ENCODE measurements at regions not wholly inside any gene's neighbourhood (a gene's known extent, or its start where the extent isn't known, plus 50 kb on each side); places are given as distances from the start of the nearest gene placed in this dataset.

DNA sequence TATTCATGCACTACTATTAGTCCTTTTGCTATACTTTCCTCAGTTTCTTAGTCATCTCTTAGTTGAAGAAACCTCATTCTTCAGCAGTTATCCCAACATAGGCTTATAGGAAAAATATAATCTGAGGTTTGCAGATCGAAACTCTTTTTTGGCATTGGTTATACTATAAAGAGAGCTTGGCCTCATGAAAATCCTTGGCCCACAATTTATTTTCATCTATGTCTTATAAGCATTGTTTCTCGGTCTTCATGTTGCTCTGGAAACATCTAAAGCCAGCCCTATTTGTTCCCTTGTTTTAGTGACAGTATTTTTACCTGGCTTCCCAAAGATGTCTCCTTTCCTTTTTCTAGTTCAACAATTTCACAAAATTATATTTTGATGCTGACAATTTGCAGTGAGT, 345.1 kb upstream of the PRKCQ start:
- Histone ChIP-seq H3K27ac (ENCODE audit: extremely low read depth, low read depth, low read length) (no peak overlapping the region), H3K4me3 (ENCODE audit: low read depth, low read length) (no peak overlapping the region), H3K36me3 (ENCODE audit: control insufficient read depth in 2 of 2, insufficient read depth in 1 of 2, low read length in 2 of 2) (no peaks in the 10 kb centered on the region), H3K9me3 (ENCODE audit: control insufficient read depth, insufficient read depth, low read depth, low read length) (no peaks in the 10 kb centered on the region), H3K4me1 (ENCODE audit: control insufficient read depth, insufficient read depth, low read length) (peaks cover 3% of the 10 kb centered on the region; the same call in 1 of the 2 replicates)
- TF ChIP-seq, protein P1, sequence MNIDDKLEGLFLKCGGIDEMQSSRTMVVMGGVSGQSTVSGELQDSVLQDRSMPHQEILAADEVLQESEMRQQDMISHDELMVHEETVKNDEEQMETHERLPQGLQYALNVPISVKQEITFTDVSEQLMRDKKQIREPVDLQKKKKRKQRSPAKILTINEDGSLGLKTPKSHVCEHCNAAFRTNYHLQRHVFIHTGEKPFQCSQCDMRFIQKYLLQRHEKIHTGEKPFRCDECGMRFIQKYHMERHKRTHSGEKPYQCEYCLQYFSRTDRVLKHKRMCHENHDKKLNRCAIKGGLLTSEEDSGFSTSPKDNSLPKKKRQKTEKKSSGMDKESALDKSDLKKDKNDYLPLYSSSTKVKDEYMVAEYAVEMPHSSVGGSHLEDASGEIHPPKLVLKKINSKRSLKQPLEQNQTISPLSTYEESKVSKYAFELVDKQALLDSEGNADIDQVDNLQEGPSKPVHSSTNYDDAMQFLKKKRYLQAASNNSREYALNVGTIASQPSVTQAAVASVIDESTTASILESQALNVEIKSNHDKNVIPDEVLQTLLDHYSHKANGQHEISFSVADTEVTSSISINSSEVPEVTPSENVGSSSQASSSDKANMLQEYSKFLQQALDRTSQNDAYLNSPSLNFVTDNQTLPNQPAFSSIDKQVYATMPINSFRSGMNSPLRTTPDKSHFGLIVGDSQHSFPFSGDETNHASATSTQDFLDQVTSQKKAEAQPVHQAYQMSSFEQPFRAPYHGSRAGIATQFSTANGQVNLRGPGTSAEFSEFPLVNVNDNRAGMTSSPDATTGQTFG (tag by site-specific recombination; IDR thresholded peaks at IDR 0.05; ENCODE audit: borderline replicate concordance) = no peak
- TF ChIP-seq, protein P2, sequence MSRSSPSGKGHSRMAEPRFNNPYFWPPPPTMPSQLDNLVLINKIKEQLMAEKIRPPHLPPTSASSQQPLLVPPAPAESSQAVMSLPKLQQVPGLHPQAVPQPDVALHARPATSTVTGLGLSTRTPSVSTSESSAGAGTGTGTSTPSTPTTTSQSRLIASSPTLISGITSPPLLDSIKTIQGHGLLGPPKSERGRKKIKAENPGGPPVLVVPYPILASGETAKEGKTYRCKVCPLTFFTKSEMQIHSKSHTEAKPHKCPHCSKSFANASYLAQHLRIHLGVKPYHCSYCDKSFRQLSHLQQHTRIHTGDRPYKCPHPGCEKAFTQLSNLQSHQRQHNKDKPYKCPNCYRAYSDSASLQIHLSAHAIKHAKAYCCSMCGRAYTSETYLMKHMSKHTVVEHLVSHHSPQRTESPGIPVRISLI (tag by site-specific recombination; IDR thresholded peaks at IDR 0.05) = no peak
- TF ChIP-seq SALL2 (tag by site-specific recombination; IDR thresholded peaks at IDR 0.05; ENCODE audit: borderline replicate concordance) (no peak), TRIM28 (IDR thresholded peaks at IDR 0.05; ENCODE audit: borderline replicate concordance, low read length) (no peak), ZNF792 (tag by site-specific recombination; IDR thresholded peaks at IDR 0.05) (no peak), ZNF521 (tag by site-specific recombination; IDR thresholded peaks at IDR 0.05) (no peak), ZNF211 (tag by site-specific recombination; IDR thresholded peaks at IDR 0.05; ENCODE audit: low read depth) (no peak), ZNF138 (tag by site-specific recombination; IDR thresholded peaks at IDR 0.05; ENCODE audit: borderline replicate concordance) (no peak)
- CTCF ChIA-PET = no interaction called here
- POLR2A ChIA-PET = no interaction called here

DNA sequence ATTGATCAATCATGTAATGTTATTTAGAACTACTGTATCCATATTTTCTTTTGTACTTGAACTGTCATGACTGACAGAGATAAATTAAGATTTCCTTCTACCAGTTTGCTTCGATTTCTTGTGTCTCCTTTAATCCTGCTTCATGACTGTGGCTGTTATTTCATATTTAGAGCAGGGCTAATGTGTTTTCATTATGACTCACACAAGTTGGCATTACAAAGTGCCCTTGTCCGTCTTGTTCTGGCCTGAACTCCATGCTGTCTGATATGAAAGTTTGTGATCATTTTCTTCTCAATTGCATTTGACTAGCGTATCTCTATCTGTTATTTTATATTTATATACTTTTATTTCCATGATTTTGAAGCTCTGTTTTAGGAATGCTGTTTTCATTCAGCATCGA, 344.1 kb upstream of the PRKCQ start:
- ChIA-PET CTCF (interaction anchor here (0.6 kb wide), 1 partner anchor 52 kb away, joined by 3 read pairs; no protein-coding TSS in a partner anchor), POLR2A (interaction anchor here (0.6 kb wide), 1 partner anchor 489 kb away, joined by 3 read pairs; no protein-coding TSS in a partner anchor)
- H3K36me3 ChIP-seq (ENCODE audit: control insufficient read depth in 2 of 2, insufficient read depth in 1 of 2, low read length in 2 of 2) = no peaks in the 10 kb centered on the region
- no peak overlapping the region for H3K27ac ChIP-seq (ENCODE audit: extremely low read depth, low read depth, low read length)
- H3K4me1 ChIP-seq (ENCODE audit: control insufficient read depth, insufficient read depth, low read length) = peaks cover 3% of the 10 kb centered on the region; the same call in 1 of the 2 replicates
- H3K9me3 ChIP-seq (ENCODE audit: control insufficient read depth, insufficient read depth, low read depth, low read length) = no peaks in the 10 kb centered on the region
- H3K4me3 ChIP-seq (ENCODE audit: low read depth, low read length) = no peak overlapping the region
- TF ChIP-seq ZNF16 (tag by site-specific recombination; IDR thresholded peaks at IDR 0.05; ENCODE audit: low read depth) (no peak), MYNN (tag by site-specific recombination; IDR thresholded peaks at IDR 0.05; ENCODE audit: borderline replicate concordance) (no peak), ZNF777 (tag by site-specific recombination; IDR thresholded peaks at IDR 0.05; ENCODE audit: borderline replicate concordance) (no peak), ZNF629 (tag by site-specific recombination; IDR thresholded peaks at IDR 0.05) (peak; percentile 42; the same call in 1 of the 2 replicates), GLIS2 (tag by site-specific recombination; IDR thresholded peaks at IDR 0.05) (no peak), ZNF560 (tag by site-specific recombination; IDR thresholded peaks at IDR 0.05; ENCODE audit: borderline replicate concordance) (no peak), ZNF433 (tag by site-specific recombination; IDR thresholded peaks at IDR 0.05; ENCODE audit: low read depth) (no peak), ZNF670 (tag by site-specific recombination; IDR thresholded peaks at IDR 0.05; ENCODE audit: low read depth) (no peak), ZNF530 (tag by site-specific recombination; IDR thresholded peaks at IDR 0.05; ENCODE audit: low read depth) (no peak), ZEB2 (tag by site-specific recombination; IDR thresholded peaks at IDR 0.05) (peak; percentile 55; the same call in 1 of the 2 replicates), TRIM28 (IDR thresholded peaks at IDR 0.05; ENCODE audit: borderline replicate concordance, low read length) (no peak), ZNF2 (tag by site-specific recombination; IDR thresholded peaks at IDR 0.05) (no peak), ZNF561 (tag by site-specific recombination; IDR thresholded peaks at IDR 0.05; ENCODE audit: borderline replicate concordance) (no peak), ZNF184 (tag by site-specific recombination; IDR thresholded peaks at IDR 0.05) (no peak), ZNF571 (tag by site-specific recombination; IDR thresholded peaks at IDR 0.05) (no peak), ZNF600 (tag by site-specific recombination; IDR thresholded peaks at IDR 0.05) (peak; percentile 93), ZNF335 (tag by site-specific recombination; conservative IDR thresholded peaks at IDR 0.05) (peak; percentile 45), YY2 (tag by site-specific recombination; IDR thresholded peaks at IDR 0.05) (no peak), ZBTB17 (tag by site-specific recombination; IDR thresholded peaks at IDR 0.05) (0 out of 2 replicates have a peak, but pooled peaks have one; percentile 28), ZNF354C (tag by site-specific recombination; IDR thresholded peaks at IDR 0.05; ENCODE audit: borderline replicate concordance, low read depth) (no peak), ZNF677 (tag by site-specific recombination; IDR thresholded peaks at IDR 0.05) (no peak), BCL11A (tag by site-specific recombination; IDR thresholded peaks at IDR 0.05; ENCODE audit: low read depth) (0 out of 2 replicates have a peak, but pooled peaks have one; percentile 27), ZNF843 (tag by site-specific recombination; IDR thresholded peaks at IDR 0.05) (no peak), ZNF10 (tag by site-specific recombination; IDR thresholded peaks at IDR 0.05) (no peak)
- TF ChIP-seq, protein P3, sequence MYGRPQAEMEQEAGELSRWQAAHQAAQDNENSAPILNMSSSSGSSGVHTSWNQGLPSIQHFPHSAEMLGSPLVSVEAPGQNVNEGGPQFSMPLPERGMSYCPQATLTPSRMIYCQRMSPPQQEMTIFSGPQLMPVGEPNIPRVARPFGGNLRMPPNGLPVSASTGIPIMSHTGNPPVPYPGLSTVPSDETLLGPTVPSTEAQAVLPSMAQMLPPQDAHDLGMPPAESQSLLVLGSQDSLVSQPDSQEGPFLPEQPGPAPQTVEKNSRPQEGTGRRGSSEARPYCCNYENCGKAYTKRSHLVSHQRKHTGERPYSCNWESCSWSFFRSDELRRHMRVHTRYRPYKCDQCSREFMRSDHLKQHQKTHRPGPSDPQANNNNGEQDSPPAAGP (tag by site-specific recombination; IDR thresholded peaks at IDR 0.05) = no peak

Data from HEK293 (cell line).